HG03378 (cell line): ENCODE measurements at regions not wholly inside any gene's neighbourhood (a gene's known extent, or its start where the extent isn't known, plus 50 kb on each side); places are given as distances from the start of the nearest gene placed in this dataset.
"Not testable (repeated sequence)": the region's sequence is repeated elsewhere in the genome, so short reads cannot be mapped to it uniquely, and the experiment has no call there.

Experiments used
- ATAC-seq: cut with Tn5 transposase; IDR thresholded peaks from one replicate; pipeline ENCODE4 v1.9.1; 2021; ENCODE audit warnings: mild to moderate bottlenecking, moderate library complexity; ENCODE audit not compliant: unreplicated experiment

DNA sequence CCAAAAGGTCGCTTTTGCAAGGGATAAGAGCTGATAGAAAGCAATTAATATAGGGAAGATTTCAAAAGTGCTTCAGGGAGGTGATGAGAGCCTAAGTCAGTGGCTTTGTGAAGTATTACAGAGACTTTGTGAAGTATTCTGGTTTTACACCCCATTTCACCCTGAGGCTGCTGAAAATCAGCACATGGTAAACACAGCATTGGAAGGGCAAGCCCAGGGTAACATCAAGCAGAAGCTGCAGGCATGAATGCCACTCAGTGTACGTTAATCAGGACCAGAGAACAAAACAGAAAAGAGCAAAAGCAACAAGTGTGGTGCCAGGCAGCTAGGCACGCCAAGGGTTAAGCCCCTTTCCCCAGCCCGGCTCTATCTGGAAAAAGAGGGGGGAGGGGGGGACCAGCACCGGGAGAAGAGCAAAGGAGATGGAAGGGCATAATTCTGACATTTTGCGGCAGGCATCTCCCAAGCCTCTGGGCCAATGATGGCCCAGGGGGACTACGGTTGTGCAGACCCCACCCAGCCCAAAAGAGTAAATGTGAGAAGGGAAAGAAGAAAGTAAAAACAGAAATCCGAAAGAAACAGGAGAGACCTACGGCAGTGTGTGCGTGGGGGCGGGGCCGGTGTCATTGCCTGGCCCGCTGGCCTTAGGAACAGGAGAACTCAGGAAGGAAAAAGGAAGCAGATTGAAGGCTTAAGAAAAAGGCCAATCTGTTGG, 58.9 kb downstream of the DHRS2 start:
- ATAC-seq, result no peak

DNA sequence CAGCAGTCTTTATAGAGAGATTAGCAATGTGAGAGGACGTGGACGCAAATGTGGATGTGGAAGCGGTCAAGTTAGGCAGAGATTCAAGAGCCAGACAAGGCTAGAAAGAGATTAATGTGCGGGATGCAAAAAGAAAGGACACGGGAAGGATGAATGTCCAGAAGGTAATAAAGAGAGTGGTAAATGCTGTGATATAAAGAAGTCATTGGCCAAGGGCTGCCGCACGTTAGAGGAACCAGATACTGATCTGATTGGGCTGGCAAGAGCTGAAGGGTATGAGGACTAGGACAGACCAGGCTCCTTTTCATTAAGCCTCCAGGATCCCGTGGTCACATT, 59.5 kb downstream of the DHRS2 start:
- ATAC-seq, result no peak

DNA sequence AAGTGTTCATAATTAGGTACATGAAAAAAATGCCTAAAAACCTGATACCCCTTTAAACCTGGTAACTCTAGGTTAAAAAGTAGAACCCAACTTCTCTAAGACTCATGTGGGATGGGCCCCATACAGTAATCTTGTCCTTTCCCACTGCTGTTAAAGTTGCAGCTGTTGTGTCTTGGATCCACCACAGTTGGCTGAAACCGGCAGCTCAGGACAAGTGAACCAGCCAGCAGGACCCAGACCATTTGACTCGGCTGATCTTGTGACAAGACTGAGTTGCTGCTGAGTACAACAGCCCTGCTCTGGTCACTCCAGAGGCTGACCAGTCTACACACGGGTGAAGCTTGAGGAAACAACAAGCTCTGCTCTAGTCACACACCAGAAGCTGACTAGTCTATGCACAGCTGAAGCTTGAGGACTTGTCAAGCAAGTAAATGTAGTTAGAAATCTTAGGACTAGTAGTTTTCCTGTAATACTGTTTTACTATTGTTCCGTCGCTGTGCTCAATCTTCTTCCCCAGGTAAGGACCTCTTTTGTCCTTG, 60.6 kb downstream of the DHRS2 start:
- ATAC-seq, result no peak

DNA sequence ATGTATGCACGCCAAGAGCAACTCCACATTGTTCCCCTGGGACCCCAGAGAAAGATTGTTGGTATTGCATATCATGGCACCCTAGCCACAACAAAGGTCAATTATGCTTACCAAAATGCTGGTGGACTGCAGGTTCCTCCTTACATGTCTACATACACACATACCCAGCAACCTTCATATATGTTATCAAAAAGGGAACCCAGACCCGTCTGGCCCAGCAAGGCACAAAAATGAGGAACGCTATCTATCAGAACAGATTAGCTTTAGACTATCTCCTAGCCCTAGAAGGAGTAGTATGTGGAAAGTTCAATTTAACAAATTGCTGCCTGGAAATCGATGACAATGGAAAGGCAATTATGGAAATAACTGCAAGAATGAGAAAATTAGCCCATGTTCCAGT, 61.5 kb downstream of the DHRS2 start:
- ATAC-seq, result no peak

DNA sequence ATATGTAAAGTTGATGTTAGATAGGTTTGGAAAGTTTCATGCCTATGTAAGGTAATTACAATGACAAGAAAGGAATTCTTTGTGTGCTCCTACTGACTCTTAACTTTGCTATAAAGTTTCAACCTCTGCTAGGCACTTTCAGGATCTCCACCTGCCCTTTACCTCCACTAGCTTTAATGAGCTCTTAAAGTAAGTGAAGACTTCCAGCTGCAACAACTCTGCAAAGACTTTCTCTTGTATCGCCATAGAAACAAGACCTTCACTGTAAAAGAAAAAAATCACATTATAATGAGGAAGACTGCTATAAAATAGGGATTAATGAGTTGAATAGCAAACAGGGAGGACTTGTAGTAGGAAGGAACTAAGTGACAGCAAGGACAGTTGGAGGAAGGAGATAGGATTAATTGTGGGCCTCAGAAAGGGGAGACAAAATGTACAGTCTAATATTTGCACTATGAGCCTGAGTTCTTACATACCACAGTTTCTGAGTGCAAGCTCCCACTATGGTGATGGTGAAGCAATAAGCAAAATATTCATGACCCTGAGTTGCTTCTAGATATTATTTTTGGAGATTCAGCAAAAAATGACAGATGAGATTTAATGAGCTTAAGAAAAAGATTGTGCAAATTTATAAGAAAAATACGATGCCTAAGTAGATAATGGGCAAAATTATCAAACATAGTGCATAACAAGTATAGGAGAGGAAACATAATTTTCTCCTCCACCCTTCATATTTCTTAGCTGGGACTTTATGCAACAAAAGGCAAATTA, 66.7 kb downstream of the DHRS2 start:
- no peak for ATAC-seq

DNA sequence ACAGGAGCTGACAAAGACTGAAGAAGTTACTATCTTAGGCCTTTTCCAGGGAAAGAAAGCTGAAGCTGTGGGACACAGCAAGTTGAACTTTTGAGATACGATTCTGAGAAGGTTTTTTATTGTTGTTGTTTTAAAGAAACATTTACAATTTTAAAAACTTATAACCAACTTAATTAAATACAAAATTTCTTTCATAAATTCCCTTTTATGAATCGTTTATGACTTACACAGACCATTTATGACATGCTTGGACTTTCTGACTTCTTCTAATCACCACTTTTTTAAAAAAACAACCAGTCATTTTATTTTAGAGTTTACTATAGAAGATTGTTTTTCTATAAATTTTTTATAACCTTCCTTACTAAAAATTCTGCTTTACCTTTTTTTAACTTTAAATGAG, 68.7 kb downstream of the DHRS2 start:
- ATAC-seq, result no peak

DNA sequence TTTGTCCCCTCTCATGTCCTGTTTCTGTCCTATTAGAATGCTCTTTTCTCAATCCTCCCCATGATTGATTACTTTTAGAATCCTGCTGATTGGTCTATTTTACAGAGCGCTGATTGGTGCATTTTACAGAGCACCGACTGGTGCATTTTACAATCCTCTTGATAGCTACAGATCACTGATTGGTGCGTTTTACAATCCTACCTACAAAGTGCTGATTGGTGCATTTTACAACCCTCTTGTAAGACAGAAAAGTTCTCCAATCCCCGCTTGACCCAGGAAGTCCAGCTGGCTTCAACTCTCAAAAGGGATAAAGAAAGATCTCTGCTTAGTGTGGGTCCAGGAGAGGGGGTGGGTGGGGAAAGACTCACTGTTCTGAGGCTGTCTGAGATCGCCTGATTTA, 71.3 kb downstream of the DHRS2 start:
- ATAC-seq, result no peak

DNA sequence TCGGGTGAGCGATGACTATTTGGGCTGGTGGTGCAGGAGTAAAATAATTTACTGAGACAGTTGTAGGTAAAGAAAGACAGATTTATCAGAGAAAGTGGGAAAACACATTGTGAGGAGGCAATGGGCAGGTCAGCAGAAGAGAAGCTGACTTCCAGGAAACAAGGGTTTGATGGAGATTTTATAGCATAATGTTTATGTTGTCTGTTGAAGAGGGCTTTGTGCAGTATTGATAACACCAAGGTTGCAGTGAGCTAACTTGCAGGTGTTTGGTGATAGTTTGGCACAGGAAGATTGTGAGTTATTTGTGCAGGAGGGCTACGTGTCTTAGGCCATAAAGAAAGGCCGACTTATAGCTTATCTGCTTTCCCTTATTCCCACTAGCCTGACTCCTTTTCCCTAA, 72.2 kb downstream of the DHRS2 start:
- ATAC-seq, result no peak

- no peak for ATAC-seq
Observed at GRCh38 chr14:23709923-23710322, 73.8 kb downstream of the DHRS2 start.

DNA sequence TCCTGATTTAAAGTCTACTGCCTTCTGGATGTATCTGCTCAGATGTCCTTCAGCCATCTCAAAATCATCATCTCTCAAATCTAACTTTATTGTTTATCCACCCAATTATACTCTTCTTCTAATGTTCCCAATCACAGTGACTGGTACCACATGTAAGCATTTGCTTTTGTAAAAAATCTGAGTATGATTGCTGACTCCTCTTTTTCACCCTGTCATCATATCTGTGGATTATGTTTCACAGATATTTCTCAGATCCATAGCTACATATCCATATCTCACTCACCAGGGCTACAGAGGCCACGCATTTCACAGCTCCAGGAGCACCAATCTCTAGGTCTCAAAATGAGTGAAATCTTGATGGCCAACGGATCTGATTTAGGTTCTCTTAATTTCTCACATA, 76.1 kb downstream of the DHRS2 start:
- no peak for ATAC-seq

DNA sequence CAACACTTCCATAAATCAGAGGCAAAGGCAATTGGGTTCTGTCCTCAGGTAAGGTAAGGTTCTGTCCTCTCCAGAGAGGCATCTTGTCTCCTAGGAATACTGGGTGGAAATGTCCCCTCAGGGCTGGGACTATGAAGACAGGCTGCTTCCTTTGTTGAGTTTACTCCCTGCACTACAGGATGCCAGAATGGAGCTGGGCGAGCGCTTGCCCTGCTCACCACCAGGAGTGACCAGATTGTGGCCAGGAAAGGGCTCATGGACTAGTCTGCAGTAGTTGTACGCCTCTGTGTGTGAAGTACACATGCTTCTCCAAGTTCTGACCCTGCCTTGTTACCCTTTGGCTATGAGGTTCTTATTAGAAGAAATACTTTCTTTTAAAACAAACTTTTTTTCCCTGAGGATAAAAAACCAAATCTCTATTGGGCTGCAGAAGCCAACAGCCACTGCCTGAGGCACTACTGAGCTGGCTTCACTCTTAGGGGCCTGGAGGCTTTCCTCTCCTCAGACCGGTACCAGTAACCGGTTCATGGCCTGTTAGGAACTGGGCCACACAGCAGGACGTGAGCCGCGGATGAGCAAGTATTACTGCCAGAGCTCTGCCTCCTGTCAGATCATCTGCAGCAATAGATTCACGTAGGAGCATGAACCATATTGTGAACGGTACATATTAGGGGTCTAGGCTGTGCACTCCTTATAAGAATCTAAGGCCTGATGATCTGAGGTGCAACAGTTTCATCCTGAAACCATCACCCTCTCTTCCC, 83.2 kb downstream of the DHRS2 start:
- no peak for ATAC-seq

DNA sequence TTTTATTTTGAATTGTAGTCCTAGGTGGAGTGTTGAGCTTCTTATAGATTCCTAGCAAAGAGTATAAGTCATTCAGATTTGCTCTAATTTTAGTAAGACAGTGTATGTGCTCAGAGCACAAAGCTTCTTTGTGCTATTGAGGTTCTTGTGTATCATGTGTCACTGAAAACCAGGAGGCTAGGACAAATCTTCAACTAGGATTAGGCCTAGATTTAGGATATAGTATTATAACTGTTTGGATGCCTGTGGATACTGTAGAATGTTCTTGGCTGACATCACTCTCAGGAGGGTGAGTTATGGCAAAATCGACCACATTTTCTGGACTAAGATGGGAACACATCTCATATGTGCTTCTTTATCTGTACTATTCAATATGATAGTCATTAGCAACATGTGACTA, 86.5 kb downstream of the DHRS2 start:
- ATAC-seq, result no peak

GRCh38 chr14:23723911-23724310, 87.7 kb downstream of the DHRS2 start:
- no peak for ATAC-seq

GRCh38 chr14:23725528-23725927, 89.4 kb downstream of the DHRS2 start:
- no peak for ATAC-seq

DNA sequence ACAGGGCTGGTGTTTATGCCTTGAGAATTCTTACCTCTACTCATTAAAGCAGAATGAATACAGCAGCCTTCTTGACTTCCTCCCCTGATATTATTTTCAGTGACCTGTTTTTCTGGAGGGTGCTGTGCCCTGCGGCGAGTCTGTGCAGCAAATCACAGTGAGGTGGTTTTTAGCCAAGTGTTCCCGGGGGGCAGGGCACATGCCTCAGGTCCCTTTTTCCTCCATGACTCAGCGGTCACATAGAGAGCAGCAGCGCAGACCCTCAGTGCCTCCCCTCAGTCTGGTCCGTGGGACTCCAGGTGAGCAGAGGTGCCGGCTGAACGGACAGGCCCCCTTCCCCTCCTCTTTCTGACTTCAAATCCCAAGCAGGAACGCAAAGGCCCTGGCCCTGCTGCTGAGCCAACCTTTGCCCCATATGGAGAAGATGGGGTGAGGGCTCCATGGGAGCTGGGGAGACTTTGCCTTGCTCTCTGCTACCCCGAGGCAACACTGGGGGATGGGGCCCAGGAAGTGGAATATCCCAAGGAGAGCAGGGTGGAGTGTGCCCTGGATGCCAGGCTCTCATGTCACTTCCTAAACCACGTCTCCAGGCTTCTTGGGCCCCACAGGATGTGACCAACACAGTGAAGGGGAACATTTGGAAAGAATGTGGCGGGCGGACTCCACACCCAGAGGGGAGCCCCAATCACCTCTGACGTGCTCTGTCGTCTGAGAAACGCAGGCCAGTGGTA, 90.0 kb downstream of the DHRS2 start:
- ATAC-seq, result no peak

DNA sequence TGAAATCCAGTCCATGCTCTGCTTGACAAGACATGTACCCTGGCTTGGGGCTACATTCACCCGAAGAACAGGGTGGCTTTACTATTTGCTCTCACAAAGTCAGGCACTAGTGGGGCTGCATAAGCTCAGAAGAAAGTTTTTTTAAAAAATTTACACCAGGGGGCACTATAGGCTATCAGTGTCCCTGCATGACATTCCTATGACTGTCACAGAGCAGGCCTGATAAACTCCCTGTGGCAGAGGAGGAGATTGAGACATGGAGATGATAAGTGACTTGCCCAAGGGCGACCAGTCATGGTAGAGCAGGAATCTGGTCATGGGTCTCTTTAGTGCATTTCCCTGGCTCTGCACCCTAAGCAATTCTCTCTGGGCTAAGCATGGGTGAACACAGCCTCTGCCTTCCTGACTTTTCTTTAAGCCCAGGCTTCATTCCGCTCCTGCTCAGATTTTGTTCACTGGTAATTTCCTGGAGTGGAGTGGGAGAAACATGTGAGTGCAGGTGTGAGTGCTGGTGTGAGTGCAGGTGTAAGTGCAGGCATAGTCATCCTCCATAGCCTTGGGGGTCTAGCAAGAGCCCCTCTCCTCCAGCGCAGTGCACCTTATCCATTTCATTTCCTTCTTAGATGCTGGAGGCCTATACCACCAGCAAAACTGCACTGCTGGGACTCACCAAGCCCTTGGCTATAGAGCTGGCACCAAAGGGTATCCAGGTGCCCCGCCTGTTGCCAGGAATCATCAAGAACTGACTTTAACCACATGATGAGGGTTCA, 91.6 kb downstream of the DHRS2 start:
- no peak for ATAC-seq

DNA sequence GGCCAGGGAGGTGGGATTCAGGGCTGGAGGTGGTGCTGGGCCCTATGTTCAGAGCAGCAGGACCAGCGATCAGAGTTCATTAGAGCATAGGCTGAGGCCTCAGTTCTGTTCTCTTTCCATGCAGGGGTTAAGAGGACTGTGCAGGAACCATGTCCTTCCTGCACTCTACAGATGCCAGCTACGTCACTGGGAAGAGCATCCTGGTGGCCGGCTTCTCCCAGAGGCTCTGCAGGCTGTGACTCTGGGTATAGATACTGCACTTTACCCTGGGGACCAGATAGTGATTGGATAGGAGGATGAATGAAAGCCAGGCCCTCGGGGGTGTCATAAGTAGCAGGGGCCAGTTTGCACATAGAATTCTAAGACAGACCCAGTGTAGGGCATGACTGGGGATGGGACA, 92.6 kb downstream of the DHRS2 start:
- no peak for ATAC-seq

DNA sequence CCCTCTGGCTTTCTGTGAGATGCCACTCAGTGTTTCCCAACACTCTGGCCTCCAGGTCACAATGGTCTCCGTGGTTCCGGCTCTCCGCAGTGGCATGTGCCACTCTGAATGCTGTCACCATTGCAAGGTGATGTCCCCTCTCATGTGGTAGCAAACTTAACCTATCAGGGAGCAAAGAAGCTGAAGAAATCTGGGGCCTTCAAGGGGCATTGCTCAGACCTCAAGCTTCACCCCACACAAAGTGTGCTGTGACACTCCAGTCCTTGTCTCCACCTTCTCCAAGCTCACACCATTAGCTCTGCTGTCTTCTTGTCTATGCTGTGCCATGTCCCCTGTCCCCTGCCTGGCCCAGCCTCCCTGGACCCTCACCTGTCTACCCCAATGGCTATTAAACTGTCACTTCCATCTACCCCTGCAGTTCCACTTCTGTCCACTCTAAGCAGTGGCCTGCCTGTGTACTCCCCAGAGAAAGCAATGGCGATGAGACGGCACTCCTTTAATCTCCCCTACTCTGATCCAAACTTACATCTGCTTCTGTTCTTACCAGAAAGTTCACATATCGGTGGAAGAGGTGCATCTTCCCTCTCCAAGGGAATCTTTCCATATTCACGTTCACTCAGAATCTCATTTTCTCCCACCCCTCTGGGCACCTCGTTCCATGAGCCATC, 93.7 kb downstream of the DHRS2 start:
- ATAC-seq, result no peak

DNA sequence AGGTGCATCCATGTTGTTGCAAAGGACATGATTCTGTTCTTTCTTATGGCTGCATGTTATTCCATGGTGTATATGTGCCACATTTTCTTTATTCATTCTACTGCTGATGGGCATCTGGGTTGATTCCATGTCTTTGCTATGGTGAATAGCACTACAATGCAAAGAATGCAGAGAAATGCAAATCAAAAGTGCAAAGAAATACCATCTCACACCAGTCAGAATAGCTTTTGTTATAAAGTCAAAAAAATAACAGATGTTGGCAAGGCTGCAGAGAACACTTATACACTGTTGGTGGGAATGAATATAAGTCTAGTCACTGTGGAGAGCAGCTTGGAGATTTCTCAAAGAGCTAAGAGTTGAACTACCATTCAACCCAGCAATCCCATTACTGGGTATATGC, 99.2 kb downstream of the DHRS2 start:
- ATAC-seq, result no peak

- ATAC-seq, result not testable (repeated sequence)
Observed at GRCh38 chr14:23744368-23744767, 108.2 kb downstream of the DHRS2 start.
